K562 (cell line): ENCODE measurements at regions not wholly inside any gene's neighbourhood (a gene's known extent, or its start where the extent isn't known, plus 50 kb on each side); places are given as distances from the start of the nearest gene placed in this dataset.

Experiments
- ARNT ChIP-seq, 2 experiments: fragments of 450-650 bp; IDR thresholded peaks; 2 replicates each; pipeline ENCODE4 v1.6.1; 2016; ENCODE audit warnings: mild to moderate bottlenecking in 1 of 2
- DACH1 ChIP-seq: fragments of 450-650 bp; IDR thresholded peaks from 2 replicates; pipeline ENCODE4 v1.6.1; 2018; ENCODE audit not compliant: partially characterized antibody
- ETV1 ChIP-seq: fragments of 450-650 bp; conservative IDR thresholded peaks from 2 replicates; pipeline ENCODE4 v1.6.1; 2016; ENCODE audit warnings: missing genetic modification characterization, control low read depth, low read depth, missing compliant biosample characterization
- FOXK2 ChIP-seq, 2 experiments: fragments of 450-650 bp; IDR thresholded peaks in 1 of 2; conservative IDR thresholded peaks in 1 of 2; 2 replicates each; pipeline ENCODE4 v1.6.1; 2016; ENCODE audit warnings: low read depth in 2 of 2, mild to moderate bottlenecking in 1 of 2
- HDAC3 ChIP-seq: fragments of 450-650 bp; IDR thresholded peaks from 2 replicates; pipeline ENCODE4 v1.6.1; 2018; ENCODE audit warnings: borderline replicate concordance, mild to moderate bottlenecking, moderate library complexity; ENCODE audit not compliant: partially characterized antibody
- HDGF ChIP-seq: fragments of 450-650 bp; IDR thresholded peaks from 2 replicates; pipeline ENCODE4 v1.6.1; 2016
- HINFP ChIP-seq: fragments of 450-650 bp; conservative IDR thresholded peaks from 2 replicates; pipeline ENCODE4 v1.6.1; 2016; ENCODE audit warnings: missing genetic modification characterization, low read depth, mild to moderate bottlenecking, control low read depth, missing compliant biosample characterization
- MTA3 ChIP-seq: fragments of 450-650 bp; formaldehyde crosslinking; IDR thresholded peaks from 2 replicates; pipeline ENCODE4 v1.6.1; 2017; ENCODE audit warnings: mild to moderate bottlenecking, borderline replicate concordance
- MYBL2 ChIP-seq, 2 experiments: fragments of 450-650 bp in 1 of 2; sonication (generic) in 1 of 2; formaldehyde crosslinking in 1 of 2; IDR thresholded peaks; 2 replicates each; pipeline versions ENCODE4 v1.6.1 to v1.8.1; 2017 to 2022; ENCODE audit warnings: borderline replicate concordance in 1 of 2, inconsistent platforms in 1 of 2, low read depth in 1 of 2, mild to moderate bottlenecking in 1 of 2, missing genetic modification reagents in 1 of 2, moderate library complexity in 1 of 2
- NEUROD1 ChIP-seq: fragments of 150-350 bp; IDR thresholded peaks from 2 replicates; pipeline ENCODE4 v1.6.1; 2014; ENCODE audit warnings: borderline replicate concordance, low read length, low read depth; ENCODE audit not compliant: partially characterized antibody
- NFE2L1 ChIP-seq: fragments of 450-650 bp; IDR thresholded peaks from 2 replicates; pipeline ENCODE4 v1.6.1; 2016; ENCODE audit warnings: missing genetic modification characterization, low read depth, mild to moderate bottlenecking, missing compliant biosample characterization, moderate library complexity, borderline replicate concordance
- NKRF ChIP-seq: fragments of 450-650 bp; IDR thresholded peaks from 2 replicates; pipeline ENCODE4 v1.6.1; 2016; ENCODE audit warnings: borderline replicate concordance
- POU5F1 ChIP-seq: fragments of 150-350 bp; IDR thresholded peaks from 2 replicates; pipeline ENCODE4 v1.6.1; 2014; ENCODE audit warnings: borderline replicate concordance, low read length, low read depth, mild to moderate bottlenecking; ENCODE audit not compliant: partially characterized antibody
- RREB1 ChIP-seq: fragments of 250-450 bp; sonication (Bioruptor Pico); IDR thresholded peaks from 2 replicates; pipeline ENCODE4 v1.4.0; 2020
- SMC3 ChIP-seq: conservative IDR thresholded peaks from 2 replicates; pipeline ENCODE4 v1.6.1; 2011; ENCODE audit warnings: low read depth, low read length, improper control_type of control experiment; ENCODE audit not compliant: insufficient read depth
- TEAD1 ChIP-seq, 2 experiments: fragments of 450-650 bp in 1 of 2; sonication (generic) in 1 of 2; formaldehyde crosslinking; IDR thresholded peaks; 2 replicates each; pipeline versions ENCODE4 v1.4.0 to v1.8.0; 2020 to 2022; ENCODE audit warnings: mild to moderate bottlenecking in 2 of 2, missing genetic modification reagents in 1 of 2
- ZNF24 ChIP-seq: fragments of 450-650 bp; IDR thresholded peaks from 2 replicates; pipeline ENCODE4 v1.6.1; 2016
- ZNF324 ChIP-seq: fragments of 250-450 bp; sonication (Bioruptor Pico); IDR thresholded peaks from 2 replicates; pipeline ENCODE4 v1.4.0; 2020; ENCODE audit warnings: mild to moderate bottlenecking
- ZNF668 ChIP-seq: fragments of 250-450 bp; sonication (Bioruptor Pico); IDR thresholded peaks from 2 replicates; pipeline ENCODE4 v1.8.0; 2022; ENCODE audit warnings: mild to moderate bottlenecking, inconsistent platforms
- ZNF79 ChIP-seq: fragments of 250-450 bp; sonication (Bioruptor Pico); IDR thresholded peaks from 2 replicates; pipeline ENCODE4 v1.4.0; 2020; ENCODE audit warnings: low read depth, mild to moderate bottlenecking, moderate library complexity

GRCh38 chr6:26250698-26251044 is 114.3 kb upstream of the BTN3A2 start (continued):
- TF ChIP-seq RREB1 (CRISPR knock-in tag) (no peak), ARNT (IDR thresholded peaks at IDR 0.05) (no peak), ZNF24 (no peak), DACH1 (no peak), ZNF324 (CRISPR knock-in tag) (no peak), ZNF668 (no peak), HDAC3 (peak; percentile 5), FOXK2 (conservative IDR thresholded peaks at IDR 0.05 in 1 of 2, IDR thresholded peaks at IDR 0.05 in 1 of 2; ENCODE audit: low read depth in 2 of 2) (no peak), SMC3 (no peak), ZNF79 (CRISPR knock-in tag) (no peak), NKRF (no peak), HINFP (0 out of 2 replicates have a peak, but pooled peaks have one; percentile 5), NFE2L1 (no peak), MYBL2 (IDR thresholded peaks at IDR 0.05; ENCODE audit: low read depth) (peak; percentile 62; the same call in 1 of the 2 replicates), MYBL2 (CRISPR knock-in tag; IDR thresholded peaks at IDR 0.05; ENCODE audit: borderline replicate concordance) (no peak), ETV1 (tag) (peak; percentile 43; the same call in 1 of the 2 replicates), POU5F1 (no peak), TEAD1 (CRISPR knock-in tag; IDR thresholded peaks at IDR 0.05) (no peak), NEUROD1 (no peak), MTA3 (0 out of 2 replicates have a peak, but pooled peaks have one; percentile 14), HDGF (no peak)
